Bone marrow (tissue), 2 donors: ENCODE measurements at regions not wholly inside any gene's neighbourhood (a gene's known extent, or its start where the extent isn't known, plus 50 kb on each side); places are given as distances from the start of the nearest gene placed in this dataset.
"Not testable (repeated sequence)": the region's sequence is repeated elsewhere in the genome, so short reads cannot be mapped to it uniquely, and the experiment has no call there.

Source experiments
- DNase-seq, 2 donors: peaks; one replicate each; lab custom pipeline; 2025; lab: John Stamatoyannopoulos, UW

GRCh38 chr10:26355241-26355640, 82.9 kb upstream of the APBB1IP start:
- no peak for DNase-seq

DNA sequence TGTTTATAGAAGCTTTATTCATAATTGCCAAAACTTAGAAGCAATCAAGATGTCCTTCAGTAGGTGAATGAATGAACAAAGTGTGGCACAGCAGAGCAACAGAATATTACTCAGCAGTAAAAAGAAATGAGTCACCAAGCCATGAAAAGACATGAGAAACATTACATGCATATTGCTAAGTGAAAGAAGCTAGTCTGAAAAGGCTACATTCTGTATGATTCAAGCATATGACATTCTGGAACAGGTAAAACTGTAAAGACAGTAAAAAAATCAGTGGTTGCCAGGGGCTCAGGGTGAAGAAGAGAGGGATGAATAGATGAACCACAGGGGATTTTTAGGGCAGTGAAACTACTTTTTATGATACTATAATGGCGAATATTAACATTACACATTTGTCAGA, 80.9 kb upstream of the APBB1IP start:
- DNase-seq, result no peak

- no peak for DNase-seq
These were observed 80.1 kb upstream of the APBB1IP start for GRCh38 chr10:26358071-26358470.

GRCh38 chr10:26359670-26360069, 78.5 kb upstream of the APBB1IP start:
- DNase-seq, result no peak

- DNase-seq, result no peak
These were observed 76.8 kb upstream of the APBB1IP start for GRCh38 chr10:26361351-26361750.

DNA sequence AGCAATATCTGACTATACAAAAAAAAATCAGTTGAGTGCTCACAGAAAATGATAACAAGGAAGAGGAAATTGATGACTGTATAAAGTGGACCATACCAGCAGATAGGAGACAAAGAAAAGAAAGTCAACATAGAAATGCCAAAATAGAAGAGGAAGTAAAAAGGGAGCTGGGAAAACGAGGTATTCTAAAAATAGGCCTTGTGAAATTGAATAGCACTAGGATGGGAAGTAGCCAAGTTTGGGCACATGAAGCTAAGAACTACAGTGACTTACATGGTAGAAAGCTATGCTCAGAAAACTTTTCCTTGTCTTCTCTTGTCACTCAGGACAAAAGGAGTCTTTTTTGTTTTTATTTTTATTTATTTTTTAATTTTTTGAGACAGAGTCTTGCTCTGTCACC, 76.2 kb upstream of the APBB1IP start:
- peak in 1 of 2 donors; percentile 32 for DNase-seq

DNA sequence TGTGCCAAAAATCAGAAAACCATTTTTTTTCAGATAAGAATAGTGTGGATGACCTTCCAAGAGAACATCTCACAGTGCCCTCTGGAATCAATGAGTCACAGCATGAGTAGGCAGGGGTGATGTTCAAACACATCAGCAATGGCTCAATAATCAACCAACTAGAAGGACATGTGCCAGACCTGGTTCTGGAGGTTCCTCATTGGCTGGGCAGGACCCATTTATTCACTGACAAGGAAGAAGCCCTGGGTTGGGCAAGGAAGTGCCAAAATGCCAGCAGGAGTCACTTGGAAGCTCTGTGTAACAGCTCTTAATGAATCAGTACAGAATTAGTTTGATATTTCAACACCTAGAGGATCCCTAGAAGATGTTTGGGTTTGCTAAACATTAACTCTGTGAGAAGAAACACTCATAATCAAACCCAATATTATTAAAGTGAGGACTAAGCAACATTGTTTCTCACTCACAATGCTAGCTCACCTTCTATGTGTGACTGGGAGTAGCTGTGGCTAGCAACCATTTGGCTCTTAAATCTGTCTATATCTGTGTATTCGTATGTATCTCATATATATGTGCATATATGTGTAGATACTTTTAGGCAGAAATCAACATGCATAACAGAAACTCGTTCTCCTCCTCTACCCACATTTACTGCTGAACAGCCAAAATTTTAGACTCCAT, 72.3 kb upstream of the APBB1IP start:
- DNase-seq, result no peak

- DNase-seq, result not testable (repeated sequence)
These were observed 71.1 kb upstream of the APBB1IP start for GRCh38 chr10:26367035-26367434.

- DNase-seq, result no peak
These were observed 70.4 kb upstream of the APBB1IP start for GRCh38 chr10:26367771-26368170.

DNA sequence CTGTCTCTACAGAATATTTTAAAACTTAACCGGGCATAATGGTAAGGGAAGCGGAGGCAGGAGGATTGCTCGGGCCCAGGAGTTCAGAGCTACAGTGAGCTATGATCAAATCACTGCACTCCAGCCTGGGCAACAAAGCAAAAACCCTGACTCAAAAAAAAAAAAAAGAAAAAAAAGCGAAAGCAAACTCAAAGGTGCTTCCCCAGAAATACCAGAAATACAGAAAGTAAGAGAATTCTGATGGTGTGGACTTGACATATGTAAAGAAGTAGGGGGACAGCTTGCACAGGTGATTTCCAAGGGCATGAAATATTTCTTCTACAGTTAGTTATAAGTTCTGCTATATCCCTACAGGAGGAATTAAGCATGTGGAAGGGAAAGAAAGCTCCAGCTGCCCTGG, 69.7 kb upstream of the APBB1IP start:
- DNase-seq, result no peak

- no peak for DNase-seq
These were observed 65.4 kb upstream of the APBB1IP start for GRCh38 chr10:26372513-26373354.

GRCh38 chr10:26374426-26374825, 63.7 kb upstream of the APBB1IP start:
- DNase-seq, result peak in 1 of 2 donors; percentile 58

GRCh38 chr10:26377224-26377810, 60.8 kb upstream of the APBB1IP start:
- DNase-seq, result peak in 1 of 2 donors; percentile 13

DNA sequence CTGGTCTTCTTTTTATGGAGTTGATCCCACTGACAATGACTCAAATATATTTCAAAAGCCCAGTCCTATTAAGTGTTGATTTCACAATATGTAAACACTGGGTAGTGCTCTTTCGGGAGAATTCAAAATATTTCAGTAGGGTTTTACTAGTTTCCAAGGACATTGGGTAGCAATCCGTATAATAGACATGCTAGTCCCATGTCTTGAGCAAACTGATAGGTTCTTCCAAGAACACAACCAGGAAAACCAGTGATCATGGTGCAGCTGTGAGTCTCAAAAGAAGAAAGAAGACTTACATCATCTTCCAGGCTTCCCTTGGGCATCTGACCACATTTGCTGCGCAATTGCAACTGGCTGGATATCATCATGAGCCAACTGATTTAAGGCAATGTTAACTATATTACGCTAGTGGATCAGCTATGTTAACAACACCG, 59.3 kb upstream of the APBB1IP start:
- no peak for DNase-seq

GRCh38 chr10:26380815-26381214, 57.3 kb upstream of the APBB1IP start:
- DNase-seq, result no peak

GRCh38 chr10:26381986-26382385, 56.2 kb upstream of the APBB1IP start:
- DNase-seq, result no peak

GRCh38 chr10:26384600-26384999, 53.5 kb upstream of the APBB1IP start:
- no peak for DNase-seq

GRCh38 chr10:26385443-26385842, 52.7 kb upstream of the APBB1IP start:
- DNase-seq, result no peak

DNA sequence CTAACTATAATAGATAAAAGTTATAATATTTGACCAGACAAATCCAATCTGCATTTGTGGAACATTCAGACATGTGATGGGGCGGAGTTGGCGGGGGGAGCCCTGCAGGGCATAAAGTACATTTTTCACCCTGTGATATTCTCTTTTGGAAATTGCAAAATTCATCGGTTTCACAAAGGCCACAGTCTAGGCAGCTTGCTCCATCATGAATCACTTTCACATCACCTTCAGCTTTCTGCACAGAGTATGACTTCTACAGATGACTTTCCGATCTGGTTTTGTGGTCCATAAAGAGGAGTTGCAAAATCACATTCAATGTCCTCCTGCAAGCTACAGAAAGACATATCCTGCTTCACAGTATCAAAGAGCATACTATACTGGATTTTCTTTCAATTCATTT, 51.4 kb upstream of the APBB1IP start:
- DNase-seq, result no peak
